A549 (cell line): ENCODE measurements at regions not wholly inside any gene's neighbourhood (a gene's known extent, or its start where the extent isn't known, plus 50 kb on each side); places are given as distances from the start of the nearest gene placed in this dataset.
"Not testable (repeated sequence)": the region's sequence is repeated elsewhere in the genome, so short reads cannot be mapped to it uniquely, and the experiment has no call there.

ENCODE experiments used
- ATAC-seq, 2 experiments: fragments of 200-7000 bp in 1 of 2; fragments of >200 bp in 1 of 2; cut with Nextera tagmentation in 1 of 2; cut with Tn5 transposase in 1 of 2; 3 replicates each; pipeline versions ENCODE4 v1.8.0 to v1.9.1; 2018 to 2020; ENCODE audit warnings: mild to moderate bottlenecking in 1 of 2, moderate library complexity in 1 of 2
- CTCF ChIA-PET: fragments of 300-600 bp; sonication (Branson Sonifier 250); formaldehyde crosslinking; extraction: SDS; loops from one replicate; lab custom pipeline; 2021; ENCODE audit warnings: antibody characterized with exemption, inconsistent platforms; lab: Yijun Ruan, JAX
- POLR2A ChIA-PET: fragments of 350-600 bp; formaldehyde crosslinking; extraction: SDS; loops from one replicate; lab custom pipeline; 2021; ENCODE audit warnings: antibody characterized with exemption, inconsistent platforms; lab: Yijun Ruan, JAX
- DNase-seq, 2 experiments: peaks; one replicate each; pipeline versions ENCODE4 v3.0.0 to v3.0.0-alpha.2; 2011 to 2016; ENCODE audit warnings: low read depth in 1 of 2, low spot score in 1 of 2
- FAIRE-seq: peaks from 2 replicates; lab custom pipeline; 2011; peaks lifted over from hg19 to GRCh38; lab: Jason Lieb, UNC
- H3K27ac ChIP-seq, 2 experiments: fragments of >200 bp; sonication (Bioruptor Twin); formaldehyde crosslinking; 3 replicates each; pipeline ENCODE4 v1.5.1; 2016 to 2017
- H3K4me1 ChIP-seq: fragments of >200 bp; sonication (Bioruptor Twin); formaldehyde crosslinking; 3 replicates; pipeline ENCODE4 v1.6.1; 2016
- H3K4me2 ChIP-seq: fragments of >200 bp; sonication (Bioruptor Twin); formaldehyde crosslinking; 3 replicates; pipeline ENCODE4 v1.6.1; 2016
- H3K4me3 ChIP-seq: fragments of >200 bp; sonication (Bioruptor Twin); formaldehyde crosslinking; 3 replicates; pipeline ENCODE4 v1.5.1; 2016
- H3K9me3 ChIP-seq: fragments of >200 bp; sonication (Bioruptor Twin); formaldehyde crosslinking; 3 replicates; pipeline ENCODE4 v1.6.1; 2016
- BCL3 ChIP-seq: fragments of >200 bp; sonication (Bioruptor Twin); formaldehyde crosslinking; IDR thresholded peaks from 3 replicates; pipeline ENCODE4 v1.6.1; 2016
- CBX8 ChIP-seq: fragments of 200-600 bp; sonication (generic); IDR thresholded peaks from 2 replicates; pipeline ENCODE4 v1.6.1; 2016
- CHD4 ChIP-seq: fragments of 200-600 bp; sonication (generic); IDR thresholded peaks from 2 replicates; pipeline ENCODE4 v1.6.1; 2016; ENCODE audit warnings: antibody characterized with exemption, mild to moderate bottlenecking, borderline replicate concordance
- EHMT2 ChIP-seq: fragments of 200-600 bp; sonication (generic); IDR thresholded peaks from 2 replicates; pipeline ENCODE4 v1.6.1; 2016; ENCODE audit warnings: antibody characterized with exemption, low read depth, mild to moderate bottlenecking, moderate library complexity
- EP300 ChIP-seq, 2 experiments: fragments of >200 bp; sonication (Bioruptor Twin); formaldehyde crosslinking; IDR thresholded peaks; 2 replicates in 1 of 2; 3 replicates in 1 of 2; pipeline ENCODE4 v1.6.1; 2016 to 2017
- ESRRA ChIP-seq: fragments of 150-350 bp; IDR thresholded peaks from 2 replicates; pipeline ENCODE4 v1.6.1; 2014; ENCODE audit warnings: mild to moderate bottlenecking, low read length, borderline replicate concordance
- HEYL ChIP-seq: fragments of 250-450 bp; sonication (Bioruptor Pico); IDR thresholded peaks from 2 replicates; pipeline ENCODE4 v1.8.0; 2021; ENCODE audit warnings: mild to moderate bottlenecking, moderate library complexity
- HOXA7 ChIP-seq: fragments of 250-450 bp; sonication (Bioruptor Pico); IDR thresholded peaks from 2 replicates; pipeline ENCODE4 v1.5.0; 2020; ENCODE audit warnings: mild to moderate bottlenecking, moderate library complexity
- HOXB5 ChIP-seq: fragments of 250-450 bp; sonication (Bioruptor Pico); IDR thresholded peaks from 2 replicates; pipeline ENCODE4 v1.5.0; 2020; ENCODE audit warnings: mild to moderate bottlenecking, moderate library complexity
- JUN ChIP-seq, 2 experiments: fragments of >200 bp; sonication (Bioruptor Twin); formaldehyde crosslinking; IDR thresholded peaks; 2 replicates in 1 of 2; 3 replicates in 1 of 2; pipeline ENCODE4 v1.6.1; 2016 to 2017
- JUNB ChIP-seq: fragments of >200 bp; sonication (Bioruptor Twin); formaldehyde crosslinking; IDR thresholded peaks from 2 replicates; pipeline ENCODE4 v1.6.1; 2016
- KDM1A ChIP-seq: fragments of 200-600 bp; sonication (generic); IDR thresholded peaks from 2 replicates; pipeline ENCODE4 v1.6.1; 2016; ENCODE audit warnings: low read depth, mild to moderate bottlenecking
- MAZ ChIP-seq: fragments of 150-350 bp; IDR thresholded peaks from 2 replicates; pipeline ENCODE4 v1.6.1; 2014; ENCODE audit warnings: antibody characterized with exemption, low read depth, low read length, borderline replicate concordance
- MYC ChIP-seq: IDR thresholded peaks from 2 replicates; pipeline ENCODE4 v1.6.1; 2012; ENCODE audit warnings: mild to moderate bottlenecking, inconsistent platforms, low read length, improper control_type of control experiment, borderline replicate concordance
- NFE2L2 ChIP-seq: fragments of 150-350 bp; conservative IDR thresholded peaks from 2 replicates; pipeline ENCODE4 v1.6.1; 2014; ENCODE audit warnings: low read length
- NPAS2 ChIP-seq: fragments of 250-450 bp; sonication (Bioruptor Pico); IDR thresholded peaks from 2 replicates; pipeline ENCODE4 v1.8.0; 2022; ENCODE audit warnings: mild to moderate bottlenecking, moderate library complexity, borderline replicate concordance
- NR3C1 ChIP-seq: fragments of >200 bp; sonication (Bioruptor Twin); formaldehyde crosslinking; IDR thresholded peaks from 3 replicates; pipeline ENCODE4 v1.6.1; 2017
- PHF8 ChIP-seq: fragments of 200-600 bp; sonication (generic); IDR thresholded peaks from 2 replicates; pipeline ENCODE4 v1.6.1; 2016; ENCODE audit warnings: low read depth, mild to moderate bottlenecking, antibody characterized with exemption, moderate library complexity, borderline replicate concordance
- POLR2A ChIP-seq: IDR thresholded peaks from 2 replicates; pipeline ENCODE4 v1.6.1; 2012; ENCODE audit warnings: mild to moderate bottlenecking, low read length
- POLR2AphosphoS2 ChIP-seq: conservative IDR thresholded peaks from 2 replicates; pipeline ENCODE4 v1.6.1; 2012; ENCODE audit warnings: low read length, improper control_type of control experiment, inconsistent platforms
- RARB ChIP-seq: fragments of 250-450 bp; sonication (Bioruptor Pico); IDR thresholded peaks from 2 replicates; pipeline ENCODE4 v1.8.0; 2021; ENCODE audit warnings: mild to moderate bottlenecking, moderate library complexity
- RFX5 ChIP-seq: fragments of 450-650 bp; IDR thresholded peaks from 2 replicates; pipeline ENCODE4 v1.7.1; 2014; ENCODE audit warnings: antibody characterized with exemption, mild to moderate bottlenecking, moderate library complexity
- RNF2 ChIP-seq: fragments of 200-600 bp; sonication (generic); IDR thresholded peaks from 2 replicates; pipeline ENCODE4 v1.6.1; 2016; ENCODE audit warnings: low read depth, mild to moderate bottlenecking, antibody characterized with exemption, moderate library complexity, borderline replicate concordance
- SREBF2 ChIP-seq: fragments of 450-650 bp; IDR thresholded peaks from 2 replicates; pipeline ENCODE4 v1.6.1; 2014; ENCODE audit warnings: mild to moderate bottlenecking, moderate library complexity
- ZNF302 ChIP-seq: fragments of 250-450 bp; sonication (Bioruptor Pico); IDR thresholded peaks from 2 replicates; pipeline ENCODE4 v1.9.0; 2021; ENCODE audit warnings: inconsistent platforms, mild to moderate bottlenecking, moderate library complexity
- ZSCAN20 ChIP-seq: fragments of 250-450 bp; sonication (Bioruptor Pico); IDR thresholded peaks from 2 replicates; pipeline ENCODE4 v1.8.0; 2022; ENCODE audit warnings: mild to moderate bottlenecking, moderate library complexity
- WGBS: methylation state at CpG from one replicate; pipeline ENCODE4 v1.1.6; 2017; ENCODE audit errors: missing lambda C conversion rate; 5-methylcytosine and 5-hydroxymethylcytosine counted together
- TF ChIP-seq, protein P1 (sequence below): fragments of 200-600 bp; sonication (generic); IDR thresholded peaks from 2 replicates; pipeline ENCODE4 v1.6.1; 2016; ENCODE audit warnings: antibody characterized with exemption, mild to moderate bottlenecking, moderate library complexity

DNA sequence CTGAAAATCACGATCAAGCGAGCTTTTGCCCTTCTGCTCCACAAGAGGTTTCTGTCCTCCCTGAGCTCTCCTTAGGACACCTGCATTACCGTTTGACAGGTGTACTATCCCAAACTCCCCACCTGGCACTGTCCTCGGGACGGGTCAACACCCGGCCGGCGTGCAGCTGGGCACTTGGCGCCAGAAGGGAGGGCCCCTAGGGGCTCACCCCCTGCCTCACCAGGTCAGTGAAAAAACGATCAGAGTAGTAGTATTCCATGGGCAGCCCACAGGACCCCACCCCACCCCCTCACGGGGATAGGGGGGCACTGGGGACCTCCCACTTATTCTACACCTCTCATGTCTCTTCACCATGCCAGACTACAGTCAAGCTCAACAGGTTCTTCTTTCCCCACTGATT, 117.6 kb upstream of the ANKRD30BL start:
- H3K4me1 ChIP-seq = no peaks in the 10 kb centered on the region
- TF ChIP-seq ZSCAN20 (CRISPR knock-in tag) (no peak), HOXB5 (CRISPR knock-in tag) (no peak), BCL3 (no peak)
- H3K4me3 ChIP-seq = no peak overlapping the region
- 78% methylated on average over 10 of the region's 11 CpGs for WGBS
- 0 out of 3 replicates have a peak, but pooled peaks cover 3% of the 10 kb centered on the region for H3K9me3 ChIP-seq
- ChIA-PET POLR2A (no interaction called here), CTCF (no interaction called here)
- H3K27ac ChIP-seq = no peak overlapping the region
- DNase-seq (no peak), FAIRE-seq (no peak), ATAC-seq (no peak)
- H3K4me2 ChIP-seq = no peak overlapping the region

- H3K27ac ChIP-seq = no peak overlapping the region
Measured at GRCh38 chr2:132279930-132280615, 118.3 kb upstream of the ANKRD30BL start.

DNA sequence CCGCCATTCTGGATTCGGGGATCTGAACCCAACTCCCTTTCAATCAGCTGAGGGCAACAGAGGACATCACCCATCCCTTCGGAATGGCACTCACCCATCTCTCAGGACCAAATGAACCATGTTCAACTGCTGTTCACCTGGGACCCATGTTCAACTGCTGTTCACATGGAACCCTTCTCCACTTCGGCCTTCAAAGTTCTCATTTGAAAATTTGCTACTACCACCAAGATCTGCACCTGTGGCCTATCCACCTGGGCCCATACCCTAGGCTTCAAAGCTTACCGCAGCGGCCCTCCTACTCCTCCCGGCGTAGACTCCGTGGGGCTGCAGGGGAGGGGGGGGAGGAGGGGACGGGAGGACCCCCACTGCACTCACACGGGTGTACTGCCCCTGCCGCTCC, 119.2 kb upstream of the ANKRD30BL start:
- DNase-seq (no peak), FAIRE-seq (no peak), ATAC-seq (no peak)
- TF ChIP-seq CHD4 (no peak), HOXA7 (CRISPR knock-in tag) (no peak), PHF8 (no peak), ZNF302 (no peak), POLR2A (no peak), JUN (IDR thresholded peaks at IDR 0.05) (no peak), HEYL (no peak), KDM1A (no peak), SREBF2 (no peak), CBX8 (no peak), RNF2 (no peak), ESRRA (no peak), POLR2AphosphoS2 (no peak), ZSCAN20 (CRISPR knock-in tag) (no peak), RARB (no peak), EHMT2 (no peak)
- TF ChIP-seq, protein P1, sequence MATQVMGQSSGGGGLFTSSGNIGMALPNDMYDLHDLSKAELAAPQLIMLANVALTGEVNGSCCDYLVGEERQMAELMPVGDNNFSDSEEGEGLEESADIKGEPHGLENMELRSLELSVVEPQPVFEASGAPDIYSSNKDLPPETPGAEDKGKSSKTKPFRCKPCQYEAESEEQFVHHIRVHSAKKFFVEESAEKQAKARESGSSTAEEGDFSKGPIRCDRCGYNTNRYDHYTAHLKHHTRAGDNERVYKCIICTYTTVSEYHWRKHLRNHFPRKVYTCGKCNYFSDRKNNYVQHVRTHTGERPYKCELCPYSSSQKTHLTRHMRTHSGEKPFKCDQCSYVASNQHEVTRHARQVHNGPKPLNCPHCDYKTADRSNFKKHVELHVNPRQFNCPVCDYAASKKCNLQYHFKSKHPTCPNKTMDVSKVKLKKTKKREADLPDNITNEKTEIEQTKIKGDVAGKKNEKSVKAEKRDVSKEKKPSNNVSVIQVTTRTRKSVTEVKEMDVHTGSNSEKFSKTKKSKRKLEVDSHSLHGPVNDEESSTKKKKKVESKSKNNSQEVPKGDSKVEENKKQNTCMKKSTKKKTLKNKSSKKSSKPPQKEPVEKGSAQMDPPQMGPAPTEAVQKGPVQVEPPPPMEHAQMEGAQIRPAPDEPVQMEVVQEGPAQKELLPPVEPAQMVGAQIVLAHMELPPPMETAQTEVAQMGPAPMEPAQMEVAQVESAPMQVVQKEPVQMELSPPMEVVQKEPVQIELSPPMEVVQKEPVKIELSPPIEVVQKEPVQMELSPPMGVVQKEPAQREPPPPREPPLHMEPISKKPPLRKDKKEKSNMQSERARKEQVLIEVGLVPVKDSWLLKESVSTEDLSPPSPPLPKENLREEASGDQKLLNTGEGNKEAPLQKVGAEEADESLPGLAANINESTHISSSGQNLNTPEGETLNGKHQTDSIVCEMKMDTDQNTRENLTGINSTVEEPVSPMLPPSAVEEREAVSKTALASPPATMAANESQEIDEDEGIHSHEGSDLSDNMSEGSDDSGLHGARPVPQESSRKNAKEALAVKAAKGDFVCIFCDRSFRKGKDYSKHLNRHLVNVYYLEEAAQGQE = no peak
- H3K9me3 ChIP-seq = 0 out of 3 replicates have a peak, but pooled peaks cover 3% of the 10 kb centered on the region
- ChIA-PET CTCF (interaction anchor here (0.8 kb wide), 1 partner anchor 12 kb away, joined by 4 read pairs; no protein-coding TSS in a partner anchor), POLR2A (no interaction called here)
- no peak overlapping the region for H3K4me2 ChIP-seq
- H3K4me1 ChIP-seq = no peaks in the 10 kb centered on the region
- WGBS = 65% methylated on average over 9 of the region's 12 CpGs
- H3K4me3 ChIP-seq = no peak overlapping the region
- H3K27ac ChIP-seq = no peak overlapping the region

More at GRCh38 chr2:132279930-132280615, 118.3 kb upstream of the ANKRD30BL start:
- ATAC-seq (no peak), DNase-seq (no peak), FAIRE-seq (no peak)
- ChIA-PET POLR2A (no interaction called here), CTCF (no interaction called here)
- Histone ChIP-seq H3K4me2 (no peak overlapping the region), H3K4me3 (no peak overlapping the region), H3K4me1 (no peaks in the 10 kb centered on the region), H3K9me3 (0 out of 3 replicates have a peak, but pooled peaks cover 3% of the 10 kb centered on the region)
- TF ChIP-seq NPAS2 (CRISPR knock-in tag) (no peak), NFE2L2 (no peak), NR3C1 (no peak), MYC (no peak), HOXA7 (CRISPR knock-in tag) (no peak), EHMT2 (no peak), HOXB5 (CRISPR knock-in tag) (no peak), JUNB (no peak), JUN (IDR thresholded peaks at IDR 0.05) (no peak), EP300 (IDR thresholded peaks at IDR 0.05) (no peak), RFX5 (no peak), MAZ (no peak), PHF8 (no peak)
- 93% methylated on average over 11 of the region's 31 CpGs for WGBS

- H3K27ac ChIP-seq, DNase-seq, FAIRE-seq, H3K9me3 ChIP-seq, H3K4me1 ChIP-seq, H3K4me2 ChIP-seq, ATAC-seq, POLR2A ChIA-PET, H3K4me3 ChIP-seq: not testable (repeated sequence)
- CTCF ChIA-PET = interaction anchor here (1.3 kb wide), 1 partner anchor 18 kb away, joined by 3 read pairs; no protein-coding TSS in a partner anchor
- WGBS = 8% methylated on average over 6 of the region's 6 CpGs
Measured at GRCh38 chr2:132282104-132282503, 120.4 kb upstream of the ANKRD30BL start.
